ENCODE measurements at regions not wholly inside any gene's neighbourhood (a gene's known extent, or its start where the extent isn't known, plus 50 kb on each side); places are given as distances from the start of the nearest gene placed in this dataset.

- H3K27me3 Mint-ChIP-seq: peaks cover 4% of the 10 kb centered on the region
- H3K4me1 Mint-ChIP-seq: peaks cover 10% of the 10 kb centered on the region
- ATAC-seq (no peak), DNase-seq (no peak)
- H3K27ac Mint-ChIP-seq: no peak overlapping the region
- no peaks in the 10 kb centered on the region for H3K9me3 ChIP-seq (ENCODE audit: control insufficient read depth, low read length, poor library complexity, severe bottlenecking)
- peaks cover 5% of the 10 kb centered on the region for H3K36me3 Mint-ChIP-seq (ENCODE audit: low read depth)
- H3K4me3 Mint-ChIP-seq: no peak overlapping the region
Measured at GRCh38 chr10:8993864-8994263, 939.4 kb downstream of the GATA3 start.

GRCh38 chr10:8998751-8999150, 944.3 kb downstream of the GATA3 start:
- Mint-ChIP-seq H3K27ac (no peak overlapping the region), H3K27me3 (peaks cover 8% of the 10 kb centered on the region), H3K4me1 (peaks cover 4% of the 10 kb centered on the region), H3K36me3 (ENCODE audit: low read depth) (peaks cover 5% of the 10 kb centered on the region), H3K4me3 (no peak overlapping the region)
- DNase-seq: no peak
- H3K9me3 ChIP-seq (ENCODE audit: control insufficient read depth, low read length, poor library complexity, severe bottlenecking): no peaks in the 10 kb centered on the region
- ATAC-seq: no peak

- H3K36me3 Mint-ChIP-seq (ENCODE audit: low read depth): peaks cover 4% of the 10 kb centered on the region
- H3K4me3 Mint-ChIP-seq: no peak overlapping the region
- ATAC-seq: no peak
- no peak overlapping the region for H3K27ac Mint-ChIP-seq
- H3K27me3 Mint-ChIP-seq: peaks cover 11% of the 10 kb centered on the region
- peaks cover 12% of the 10 kb centered on the region for H3K4me1 Mint-ChIP-seq
- no peak for DNase-seq
- H3K9me3 ChIP-seq (ENCODE audit: control insufficient read depth, low read length, poor library complexity, severe bottlenecking): no peaks in the 10 kb centered on the region
Measured at GRCh38 chr10:9003122-9003521, 948.6 kb downstream of the GATA3 start.

GRCh38 chr10:9004736-9005135, 950.2 kb downstream of the GATA3 start:
- Mint-ChIP-seq H3K36me3 (ENCODE audit: low read depth) (no peaks in the 10 kb centered on the region), H3K27me3 (peaks cover 11% of the 10 kb centered on the region), H3K4me3 (peak overlapping the region; percentile 66), H3K27ac (no peak overlapping the region), H3K4me1 (peaks cover 15% of the 10 kb centered on the region)
- DNase-seq: no peak
- no peak for ATAC-seq
- H3K9me3 ChIP-seq (ENCODE audit: control insufficient read depth, low read length, poor library complexity, severe bottlenecking): no peaks in the 10 kb centered on the region

- Mint-ChIP-seq H3K4me3 (no peak overlapping the region), H3K27me3 (peaks cover 8% of the 10 kb centered on the region), H3K27ac (no peak overlapping the region), H3K36me3 (ENCODE audit: low read depth) (no peaks in the 10 kb centered on the region), H3K4me1 (peaks cover 24% of the 10 kb centered on the region)
- H3K9me3 ChIP-seq (ENCODE audit: control insufficient read depth, low read length, poor library complexity, severe bottlenecking): no peaks in the 10 kb centered on the region
- DNase-seq: no peak
- no peak for ATAC-seq
Measured at GRCh38 chr10:9009505-9009904, 955.0 kb downstream of the GATA3 start.

- H3K27ac Mint-ChIP-seq: peak overlapping the region; percentile 74
- H3K4me1 Mint-ChIP-seq: peaks cover 23% of the 10 kb centered on the region
Measured at GRCh38 chr10:9010093-9010492, 955.6 kb downstream of the GATA3 start.

DNA sequence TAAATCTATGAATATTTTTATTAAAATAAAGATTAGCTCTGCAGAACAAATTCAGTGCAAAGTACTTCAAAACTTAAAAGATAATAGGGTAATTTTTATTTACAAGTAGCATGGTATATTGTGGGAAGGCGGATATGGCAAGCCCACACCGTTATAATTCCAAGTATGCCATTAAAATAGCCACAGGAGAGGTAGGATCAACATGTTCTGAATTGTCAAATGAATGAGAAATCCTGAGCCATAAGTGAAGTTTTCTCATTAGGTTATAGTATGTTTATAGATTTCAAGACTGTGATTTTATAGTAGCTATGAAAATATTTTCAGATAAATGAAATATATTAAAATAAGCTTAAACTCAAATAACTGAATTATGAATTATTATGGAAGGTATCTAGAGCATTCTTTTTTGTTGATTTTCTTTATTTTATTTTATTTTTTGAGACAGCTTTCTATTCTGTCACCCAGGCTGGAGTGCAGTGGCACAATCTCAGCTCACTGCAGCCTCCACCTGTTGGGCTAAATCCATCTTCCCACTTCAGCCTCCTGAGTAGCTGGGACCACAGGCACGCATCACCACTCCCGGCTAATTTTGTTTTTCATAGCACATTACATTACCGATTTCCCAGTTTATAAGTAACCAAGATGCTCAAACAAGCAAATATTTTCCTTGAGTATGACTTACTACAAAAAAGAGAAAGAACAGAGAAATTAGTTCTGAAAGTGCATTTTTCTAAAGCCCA, 956.6 kb downstream of the GATA3 start:
- Mint-ChIP-seq H3K4me3 (no peak overlapping the region), H3K27ac (peak overlapping the region; percentile 51), H3K27me3 (peaks cover 6% of the 10 kb centered on the region), H3K36me3 (ENCODE audit: low read depth) (no peaks in the 10 kb centered on the region), H3K4me1 (peaks cover 21% of the 10 kb centered on the region)
- no peaks in the 10 kb centered on the region for H3K9me3 ChIP-seq (ENCODE audit: control insufficient read depth, low read length, poor library complexity, severe bottlenecking)
- ATAC-seq (no peak), DNase-seq (no peak)

More at GRCh38 chr10:9010093-9010492, 955.6 kb downstream of the GATA3 start:
- DNase-seq (no peak), ATAC-seq (peak; percentile 91)
- H3K9me3 ChIP-seq (ENCODE audit: control insufficient read depth, low read length, poor library complexity, severe bottlenecking): no peaks in the 10 kb centered on the region
- Mint-ChIP-seq H3K27me3 (peaks cover 9% of the 10 kb centered on the region), H3K4me3 (peak overlapping the region; percentile 8), H3K36me3 (ENCODE audit: low read depth) (no peaks in the 10 kb centered on the region)

GRCh38 chr10:9012312-9012711, 957.8 kb downstream of the GATA3 start:
- no peaks in the 10 kb centered on the region for H3K36me3 Mint-ChIP-seq (ENCODE audit: low read depth)
- H3K4me3 Mint-ChIP-seq: no peak overlapping the region
- DNase-seq (no peak), ATAC-seq (no peak)
- H3K27ac Mint-ChIP-seq: no peak overlapping the region
- H3K9me3 ChIP-seq (ENCODE audit: control insufficient read depth, low read length, poor library complexity, severe bottlenecking): no peaks in the 10 kb centered on the region
- peaks cover 19% of the 10 kb centered on the region for H3K4me1 Mint-ChIP-seq
- H3K27me3 Mint-ChIP-seq: peaks cover 14% of the 10 kb centered on the region

GRCh38 chr10:9015005-9015404, 960.5 kb downstream of the GATA3 start:
- ATAC-seq (no peak), DNase-seq (no peak)
- no peak overlapping the region for H3K4me3 Mint-ChIP-seq
- no peaks in the 10 kb centered on the region for H3K9me3 ChIP-seq (ENCODE audit: control insufficient read depth, low read length, poor library complexity, severe bottlenecking)
- peaks cover 9% of the 10 kb centered on the region for H3K4me1 Mint-ChIP-seq
- H3K27me3 Mint-ChIP-seq: peaks cover 25% of the 10 kb centered on the region
- no peak overlapping the region for H3K27ac Mint-ChIP-seq
- H3K36me3 Mint-ChIP-seq (ENCODE audit: low read depth): no peaks in the 10 kb centered on the region

DNA sequence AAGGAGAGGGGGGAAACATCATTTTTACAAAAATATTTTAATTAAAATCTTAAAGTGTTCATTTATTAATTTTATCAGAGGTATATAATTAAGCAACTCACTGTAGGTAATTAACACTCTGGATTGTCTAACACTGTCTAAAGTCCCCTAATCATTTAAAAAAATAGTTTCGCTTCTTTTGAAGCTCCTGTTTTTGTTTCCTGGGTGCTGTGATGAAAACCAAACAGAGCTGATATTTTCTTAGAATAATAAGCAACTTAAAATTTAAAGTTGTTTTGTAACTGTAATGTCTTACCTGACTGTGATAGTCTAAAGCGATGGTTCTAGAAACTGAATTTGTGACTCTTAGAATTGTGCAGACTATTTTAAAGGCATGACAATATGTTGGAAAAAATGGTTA, 961.0 kb downstream of the GATA3 start:
- no peaks in the 10 kb centered on the region for H3K9me3 ChIP-seq (ENCODE audit: control insufficient read depth, low read length, poor library complexity, severe bottlenecking)
- H3K36me3 Mint-ChIP-seq (ENCODE audit: low read depth): no peaks in the 10 kb centered on the region
- peaks cover 25% of the 10 kb centered on the region for H3K27me3 Mint-ChIP-seq
- no peak overlapping the region for H3K4me3 Mint-ChIP-seq
- H3K4me1 Mint-ChIP-seq: peaks cover 5% of the 10 kb centered on the region
- ATAC-seq: peak; percentile 32
- DNase-seq: no peak
- no peak overlapping the region for H3K27ac Mint-ChIP-seq

DNA sequence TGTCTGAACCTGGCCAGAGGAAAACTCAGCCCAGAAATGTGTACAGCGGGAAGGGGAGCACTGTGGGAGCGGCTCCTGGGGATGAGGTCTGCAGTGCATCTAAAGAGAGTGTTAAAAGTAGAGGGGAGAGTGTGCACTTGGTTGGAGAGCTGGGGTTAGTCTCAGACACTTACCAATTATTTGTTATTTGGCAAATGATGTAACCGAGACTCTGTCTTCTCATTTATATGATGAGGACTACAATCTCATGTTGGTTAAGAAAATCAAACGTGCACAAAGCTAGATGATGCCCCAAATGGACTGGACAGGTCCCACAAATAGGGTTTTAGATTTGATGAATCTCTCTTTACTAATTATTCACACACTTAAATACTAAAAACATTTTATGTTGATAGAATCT, 962.4 kb downstream of the GATA3 start:
- Mint-ChIP-seq H3K4me3 (peak overlapping the region; percentile 12), H3K27ac (no peak overlapping the region), H3K4me1 (peaks cover 3% of the 10 kb centered on the region), H3K27me3 (peaks cover 28% of the 10 kb centered on the region), H3K36me3 (ENCODE audit: low read depth) (no peaks in the 10 kb centered on the region)
- ATAC-seq (no peak), DNase-seq (no peak)
- no peaks in the 10 kb centered on the region for H3K9me3 ChIP-seq (ENCODE audit: control insufficient read depth, low read length, poor library complexity, severe bottlenecking)

DNA sequence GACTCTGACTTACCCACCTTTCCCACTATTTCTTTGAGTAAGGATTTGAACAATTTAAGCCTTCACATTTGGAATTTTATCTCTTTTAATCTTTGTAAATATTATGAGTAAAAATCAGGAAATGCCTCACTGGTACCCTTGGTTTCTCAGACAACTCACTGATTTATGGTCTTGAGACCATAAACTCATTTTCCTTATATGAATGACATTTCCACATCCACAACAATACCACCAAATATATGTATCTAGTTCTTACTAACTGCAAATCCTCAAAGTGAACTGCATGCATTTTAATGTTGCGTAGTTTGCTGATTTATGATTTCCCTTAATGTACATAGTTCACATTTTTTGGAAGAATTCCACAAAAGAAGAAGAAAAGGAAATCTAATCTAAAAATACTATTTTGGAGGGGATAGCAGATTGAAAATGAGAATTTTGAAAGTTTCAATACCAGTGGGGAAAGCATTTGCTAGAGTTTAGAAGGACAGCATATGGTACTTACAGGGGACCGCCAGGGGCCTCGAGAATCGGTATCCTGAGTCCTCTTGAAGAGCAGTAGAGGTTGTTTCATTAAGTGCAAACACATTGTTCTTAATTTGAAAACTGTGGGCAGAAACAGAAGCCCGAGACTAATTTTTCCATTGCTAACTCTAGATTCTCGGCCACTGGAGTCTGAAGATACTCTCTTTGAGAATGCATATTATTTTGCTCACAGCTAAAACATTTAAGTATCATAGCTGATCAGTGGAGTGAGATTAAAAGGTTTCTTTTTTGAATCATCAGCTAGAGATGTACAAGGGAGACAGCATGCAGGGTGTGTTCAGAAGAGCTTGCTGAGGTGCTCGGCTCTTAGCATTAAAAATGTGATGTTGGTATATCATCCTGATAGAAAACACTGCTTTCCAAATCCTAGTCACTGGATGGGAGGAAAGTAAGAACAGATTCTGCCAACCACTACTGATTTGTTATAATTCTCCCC, 964.0 kb downstream of the GATA3 start:
- no peak for DNase-seq
- Mint-ChIP-seq H3K27ac (no peak overlapping the region), H3K4me1 (peaks cover 3% of the 10 kb centered on the region), H3K36me3 (ENCODE audit: low read depth) (no peaks in the 10 kb centered on the region), H3K4me3 (peak overlapping the region; percentile 36), H3K27me3 (peaks cover 30% of the 10 kb centered on the region)
- H3K9me3 ChIP-seq (ENCODE audit: control insufficient read depth, low read length, poor library complexity, severe bottlenecking): no peaks in the 10 kb centered on the region
- no peak for ATAC-seq

DNA sequence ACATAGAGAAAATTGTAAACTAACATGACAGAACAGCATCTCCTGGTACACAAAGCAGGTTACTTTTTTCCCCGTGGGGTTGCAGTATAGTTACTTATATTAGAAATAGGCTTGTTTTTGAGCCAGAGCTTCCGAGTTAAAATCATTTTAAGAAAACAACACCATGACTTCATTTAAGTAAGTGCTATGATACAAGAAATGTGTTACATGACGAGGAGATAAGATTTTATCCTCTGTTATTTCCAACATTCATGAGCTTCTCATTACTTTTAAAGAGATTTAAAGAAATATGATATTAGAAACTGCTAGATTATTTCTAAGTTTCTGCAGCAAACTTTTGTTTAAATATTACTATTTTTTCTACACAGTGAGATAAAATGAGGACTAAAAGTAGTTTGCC, 968.7 kb downstream of the GATA3 start:
- no peak for DNase-seq
- H3K9me3 ChIP-seq (ENCODE audit: control insufficient read depth, low read length, poor library complexity, severe bottlenecking): no peaks in the 10 kb centered on the region
- ATAC-seq: no peak
- peaks cover 3% of the 10 kb centered on the region for H3K36me3 Mint-ChIP-seq (ENCODE audit: low read depth)
- H3K27me3 Mint-ChIP-seq: peaks cover 34% of the 10 kb centered on the region
- no peak overlapping the region for H3K4me3 Mint-ChIP-seq
- no peaks in the 10 kb centered on the region for H3K4me1 Mint-ChIP-seq
- H3K27ac Mint-ChIP-seq: no peak overlapping the region
